Prostate gland (tissue), 2 donors: ENCODE measurements at regions not wholly inside any gene's neighbourhood (a gene's known extent, or its start where the extent isn't known, plus 50 kb on each side); places are given as distances from the start of the nearest gene placed in this dataset.

ENCODE experiments used
- CTCF ChIP-seq, 4 experiments: fragments of 200-600 bp in 2 of 4; fragments of 450-650 bp in 2 of 4; sonication (generic) in 2 of 4; IDR thresholded peaks; 1 replicate in 3 of 4; 2 replicates in 1 of 4; pipeline ENCODE4 v1.5.1; 2016 to 2019; ENCODE audit warnings: antibody characterized with exemption in 4 of 4, mild to moderate bottlenecking in 2 of 4, moderate library complexity in 2 of 4
- POLR2A ChIP-seq: fragments of 450-650 bp; IDR thresholded peaks from one replicate; pipeline ENCODE4 v1.6.1; 2016; ENCODE audit warnings: antibody characterized with exemption, mild to moderate bottlenecking

DNA sequence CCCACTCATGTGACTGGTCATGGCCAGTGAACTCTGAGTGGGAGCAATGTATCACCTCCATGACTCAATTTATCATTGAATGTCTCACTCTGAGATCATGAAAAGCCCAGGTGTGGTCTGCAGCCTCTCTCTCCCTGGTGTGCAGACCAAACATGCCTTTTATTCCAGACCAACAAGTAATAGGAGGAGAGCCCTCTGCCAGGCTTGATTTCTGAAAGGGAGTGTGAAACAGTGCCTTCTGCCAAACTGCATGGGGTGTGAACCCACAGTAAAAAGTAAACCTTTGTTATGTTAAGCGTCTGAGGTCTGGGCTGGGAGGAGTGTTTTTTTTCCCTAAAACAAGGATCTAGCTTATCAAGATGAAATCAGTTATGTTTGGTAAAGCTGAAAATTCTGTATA is 601.2 kb downstream of the ADCYAP1 start:
- TF ChIP-seq CTCF (IDR thresholded peaks at IDR 0.05): no peak
- no peak for TF ChIP-seq POLR2A
